ENCODE measurements at regions not wholly inside any gene's neighbourhood (a gene's known extent, or its start where the extent isn't known, plus 50 kb on each side); places are given as distances from the start of the nearest gene placed in this dataset.

DNA sequence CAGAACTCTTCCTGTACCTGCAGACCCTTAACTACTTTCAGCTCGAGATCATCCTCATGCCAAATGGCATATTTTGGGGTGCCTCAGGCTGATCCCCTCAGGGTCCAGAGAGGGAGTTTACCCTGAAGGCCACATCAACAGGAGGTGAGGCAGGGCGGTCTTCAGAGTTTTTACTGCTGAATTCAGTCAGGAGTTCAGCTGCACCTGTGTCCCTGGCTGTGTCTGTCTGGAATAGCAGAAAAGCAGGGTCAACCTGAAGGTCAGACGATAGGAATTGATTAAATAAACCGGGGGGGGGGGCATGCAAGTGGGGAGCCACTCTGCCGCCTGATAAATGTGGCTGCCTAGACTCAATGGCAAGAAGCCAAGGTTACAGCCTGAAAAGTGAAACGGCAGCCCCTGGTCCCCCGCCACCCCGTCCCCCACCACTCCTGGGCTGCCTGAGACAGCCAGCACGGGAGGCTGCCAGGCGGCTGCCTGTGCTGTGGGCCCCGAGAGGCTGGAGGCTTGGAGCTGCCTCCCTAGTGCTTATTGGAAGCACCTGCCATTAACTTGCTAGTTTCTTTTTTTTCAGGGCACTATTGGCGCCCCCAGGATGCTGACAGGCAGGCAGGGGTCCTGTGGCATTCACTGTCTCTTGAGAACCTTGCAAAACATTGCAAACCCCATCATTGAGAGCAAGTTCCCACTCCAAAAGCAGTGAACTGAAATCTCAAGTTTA lies 182.7 kb upstream of the PPP1R26 start:
- TF ChIP-seq POLR2A (IDR thresholded peaks at IDR 0.05) = no peak
- TF ChIP-seq EP300 (IDR thresholded peaks at IDR 0.05) = no peak
